Thoracic aorta (tissue), 2 donors: ENCODE measurements at regions not wholly inside any gene's neighbourhood (a gene's known extent, or its start where the extent isn't known, plus 50 kb on each side); places are given as distances from the start of the nearest gene placed in this dataset.

ENCODE experiments used
- ATAC-seq: fragments of 150-250 bp; one replicate; pipeline ENCODE4 v1.8.0; 2017; ENCODE audit warnings: low read depth; ENCODE audit not compliant: insufficient number of reproducible peaks, low FRiP score
- DNase-seq: peaks from one replicate; pipeline ENCODE4 v3.0.0-alpha.2; 2020; ENCODE audit warnings: low spot score
- H3K27ac ChIP-seq, 2 donors: fragments of 200-600 bp; sonication (generic); 1 replicate in 1 of 2; 2 replicates in 1 of 2; pipeline ENCODE4 v1.5.1; 2016; ENCODE audit warnings: mild to moderate bottlenecking in 2 of 2, moderate library complexity in 2 of 2
- H3K27me3 ChIP-seq: fragments of 200-600 bp; sonication (generic); replicated peaks from 2 replicates; pipeline ENCODE4 v1.6.0; 2016; ENCODE audit warnings: mild to moderate bottlenecking; ENCODE audit not compliant: insufficient read depth
- H3K36me3 ChIP-seq: fragments of 200-600 bp; sonication (generic); one replicate; pipeline ENCODE4 v1.5.1; 2016
- H3K4me1 ChIP-seq, 2 donors: fragments of 200-600 bp; sonication (generic); 1 replicate in 1 of 2; 2 replicates in 1 of 2; pipeline versions ENCODE4 v1.5.1 to v1.6.0; 2016; ENCODE audit warnings: low read depth in 2 of 2, mild to moderate bottlenecking in 1 of 2; ENCODE audit not compliant: control insufficient read depth in 1 of 2
- H3K4me3 ChIP-seq: fragments of 200-600 bp; sonication (generic); 2 replicates; pipeline ENCODE4 v1.5.1; 2016; ENCODE audit warnings: mild to moderate bottlenecking
- H3K9me3 ChIP-seq: fragments of 200-600 bp; sonication (generic); 2 replicates; pipeline ENCODE4 v1.5.1; 2016
- TF ChIP-seq, protein P1 (sequence below): fragments of 200-600 bp; sonication (generic); IDR thresholded peaks from one replicate; pipeline ENCODE4 v1.5.1; 2019; ENCODE audit warnings: antibody characterized with exemption

DNA sequence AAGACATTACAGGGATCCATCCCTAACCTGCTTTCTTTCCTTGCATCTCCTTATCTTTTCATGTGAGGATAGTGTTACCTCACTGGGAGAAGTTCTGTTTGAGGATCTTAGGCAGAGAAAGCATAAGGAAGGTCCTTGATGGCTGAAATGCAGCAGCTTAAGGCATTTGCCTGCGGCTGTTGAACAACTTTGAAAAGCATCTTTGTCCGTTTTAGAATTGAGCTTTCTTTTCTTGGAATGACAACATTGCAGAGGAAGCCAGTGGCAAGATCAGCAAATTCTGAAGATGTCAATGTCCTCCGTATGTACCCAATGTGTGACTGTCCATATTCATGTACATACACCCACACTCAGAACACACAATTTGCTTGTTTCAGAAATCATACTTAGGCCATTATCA lies 436.2 kb downstream of the GABRG2 start:
- TF ChIP-seq, protein P1, sequence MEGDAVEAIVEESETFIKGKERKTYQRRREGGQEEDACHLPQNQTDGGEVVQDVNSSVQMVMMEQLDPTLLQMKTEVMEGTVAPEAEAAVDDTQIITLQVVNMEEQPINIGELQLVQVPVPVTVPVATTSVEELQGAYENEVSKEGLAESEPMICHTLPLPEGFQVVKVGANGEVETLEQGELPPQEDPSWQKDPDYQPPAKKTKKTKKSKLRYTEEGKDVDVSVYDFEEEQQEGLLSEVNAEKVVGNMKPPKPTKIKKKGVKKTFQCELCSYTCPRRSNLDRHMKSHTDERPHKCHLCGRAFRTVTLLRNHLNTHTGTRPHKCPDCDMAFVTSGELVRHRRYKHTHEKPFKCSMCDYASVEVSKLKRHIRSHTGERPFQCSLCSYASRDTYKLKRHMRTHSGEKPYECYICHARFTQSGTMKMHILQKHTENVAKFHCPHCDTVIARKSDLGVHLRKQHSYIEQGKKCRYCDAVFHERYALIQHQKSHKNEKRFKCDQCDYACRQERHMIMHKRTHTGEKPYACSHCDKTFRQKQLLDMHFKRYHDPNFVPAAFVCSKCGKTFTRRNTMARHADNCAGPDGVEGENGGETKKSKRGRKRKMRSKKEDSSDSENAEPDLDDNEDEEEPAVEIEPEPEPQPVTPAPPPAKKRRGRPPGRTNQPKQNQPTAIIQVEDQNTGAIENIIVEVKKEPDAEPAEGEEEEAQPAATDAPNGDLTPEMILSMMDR, result no peak
- H3K27me3 ChIP-seq, result no peaks in the 10 kb centered on the region
- H3K4me1 ChIP-seq, result no peaks in the 10 kb centered on the region
- no peak overlapping the region for H3K27ac ChIP-seq
- no peak overlapping the region for H3K4me3 ChIP-seq
- ATAC-seq (no peak), DNase-seq (no peak)
- H3K36me3 ChIP-seq, result no peaks in the 10 kb centered on the region
- no peaks in the 10 kb centered on the region for H3K9me3 ChIP-seq

DNA sequence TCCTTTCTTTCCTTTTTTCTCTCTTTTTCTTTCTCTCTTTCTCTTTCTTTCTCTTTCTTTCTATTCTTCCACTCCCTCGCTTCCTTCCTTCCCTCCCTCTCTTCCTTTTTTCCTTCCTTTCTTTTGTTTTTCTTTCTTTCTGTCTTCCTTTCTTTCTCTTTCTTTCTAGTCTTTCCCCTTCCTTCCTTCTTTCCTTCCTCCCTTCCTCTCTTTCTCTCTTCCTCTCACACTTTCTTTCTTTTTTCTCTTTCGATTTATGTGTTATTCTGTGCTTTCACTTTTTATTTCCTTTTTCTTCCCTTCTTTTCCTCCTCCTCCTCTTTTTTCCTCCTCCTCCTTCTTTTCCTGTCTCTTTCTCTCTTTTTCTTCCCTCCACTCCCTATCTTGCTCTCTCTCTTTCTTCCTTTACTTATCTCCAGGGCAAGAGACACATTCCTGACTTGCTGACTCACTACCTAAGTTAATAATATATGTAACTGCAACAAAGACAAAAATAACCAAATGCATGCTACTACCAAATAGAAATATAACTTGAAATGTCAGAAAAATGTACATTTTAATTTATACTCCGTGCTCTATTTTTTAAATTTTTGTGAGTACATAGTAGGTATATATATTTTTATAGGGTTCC lies 445.5 kb downstream of the GABRG2 start:
- no peaks in the 10 kb centered on the region for H3K9me3 ChIP-seq
- ATAC-seq, result no peak

DNA sequence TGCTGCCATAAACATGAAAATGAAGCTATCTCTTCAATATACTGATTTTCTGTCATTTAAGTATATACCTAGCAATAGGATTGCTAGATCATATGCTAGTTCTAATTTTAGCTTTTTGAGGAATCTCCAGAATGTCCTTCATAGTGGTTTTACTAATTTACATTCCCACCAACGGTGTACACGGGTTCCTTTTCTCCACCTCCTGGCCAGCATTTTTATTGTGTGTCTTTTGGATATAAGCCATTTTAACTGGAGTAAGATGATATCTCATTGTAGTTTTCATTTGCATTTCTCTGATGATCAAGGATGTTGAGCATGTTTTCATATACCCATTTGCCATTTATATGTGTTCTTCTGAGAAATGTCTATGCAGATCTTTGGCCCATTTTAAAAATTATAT lies 446.5 kb downstream of the GABRG2 start:
- H3K4me3 ChIP-seq, result no peak overlapping the region
- no peaks in the 10 kb centered on the region for H3K9me3 ChIP-seq
- TF ChIP-seq, protein P1, result no peak
- no peaks in the 10 kb centered on the region for H3K27me3 ChIP-seq
- ATAC-seq (no peak), DNase-seq (no peak)
- no peak overlapping the region for H3K27ac ChIP-seq
- no peaks in the 10 kb centered on the region for H3K36me3 ChIP-seq
- no peaks in the 10 kb centered on the region for H3K4me1 ChIP-seq

More for the DNA sequence above, 445.5 kb downstream of the GABRG2 start:
- DNase-seq, result no peak
- no peaks in the 10 kb centered on the region for H3K27me3 ChIP-seq
- no peaks in the 10 kb centered on the region for H3K4me1 ChIP-seq
- no peaks in the 10 kb centered on the region for H3K36me3 ChIP-seq
- TF ChIP-seq, protein P1, result no peak
- no peak overlapping the region for H3K4me3 ChIP-seq
- H3K27ac ChIP-seq, result no peak overlapping the region

- ATAC-seq (no peak), DNase-seq (no peak)
- H3K27me3 ChIP-seq, result no peaks in the 10 kb centered on the region
- H3K27ac ChIP-seq, result no peak overlapping the region
- H3K4me1 ChIP-seq, result no peaks in the 10 kb centered on the region
- no peaks in the 10 kb centered on the region for H3K36me3 ChIP-seq
- TF ChIP-seq, protein P1, result no peak
- H3K9me3 ChIP-seq, result no peaks in the 10 kb centered on the region
- no peak overlapping the region for H3K4me3 ChIP-seq
Observed at GRCh38 chr5:162520878-162521277, 453.3 kb downstream of the GABRG2 start.

DNA sequence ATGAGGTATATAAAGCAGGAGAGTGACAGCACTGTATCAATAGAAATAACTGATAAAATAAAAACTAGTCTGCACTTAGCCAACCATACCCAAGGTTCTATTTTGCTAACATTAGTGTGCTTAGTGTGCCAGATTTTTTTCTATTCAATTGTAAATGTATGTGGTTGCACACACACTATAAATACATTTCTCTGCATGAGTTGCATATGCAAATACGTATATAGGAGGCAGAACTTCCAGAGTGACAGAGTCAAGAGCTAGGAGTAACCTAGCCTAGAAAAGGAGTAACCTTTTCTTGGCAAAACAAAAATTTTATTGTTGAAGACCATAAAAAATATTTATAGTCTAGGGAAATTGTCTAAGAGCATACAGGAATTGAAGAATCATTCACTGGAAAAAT lies 461.6 kb downstream of the GABRG2 start:
- no peak overlapping the region for H3K27ac ChIP-seq
- H3K27me3 ChIP-seq, result no peaks in the 10 kb centered on the region
- TF ChIP-seq, protein P1, result no peak
- no peaks in the 10 kb centered on the region for H3K36me3 ChIP-seq
- DNase-seq, result no peak
- ATAC-seq, result no peak
- no peaks in the 10 kb centered on the region for H3K4me1 ChIP-seq
- no peaks in the 10 kb centered on the region for H3K9me3 ChIP-seq
- no peak overlapping the region for H3K4me3 ChIP-seq
